HepG2 (cell line): ENCODE measurements at regions not wholly inside any gene's neighbourhood (a gene's known extent, or its start where the extent isn't known, plus 50 kb on each side); places are given as distances from the start of the nearest gene placed in this dataset.

ENCODE experiments used
- CEBPZ ChIP-seq: IDR thresholded peaks from 2 replicates; pipeline ENCODE4 v1.6.1; 2012; ENCODE audit warnings: low read length, improper control_type of control experiment
- IKZF1 ChIP-seq: fragments of 450-650 bp; IDR thresholded peaks from 2 replicates; pipeline ENCODE4 v1.7.1; 2016
- KDM1A ChIP-seq: IDR thresholded peaks from 2 replicates; pipeline ENCODE4 v1.6.1; 2016; ENCODE audit warnings: missing compliant biosample characterization
- MNT ChIP-seq: fragments of 450-650 bp; IDR thresholded peaks from 2 replicates; pipeline ENCODE4 v1.6.1; 2016
- NONO ChIP-seq, 2 experiments: fragments of 450-650 bp in 1 of 2; sonication (generic) in 1 of 2; formaldehyde crosslinking in 1 of 2; IDR thresholded peaks in 1 of 2; conservative IDR thresholded peaks in 1 of 2; 2 replicates each; pipeline versions ENCODE4 v1.6.1 to v1.8.0; 2017 to 2022; ENCODE audit warnings: mild to moderate bottlenecking in 1 of 2, missing genetic modification reagents in 1 of 2, moderate library complexity in 1 of 2
- POLR2AphosphoS2 ChIP-seq: IDR thresholded peaks from 2 replicates; pipeline ENCODE4 v1.6.1; 2011; ENCODE audit warnings: low read depth, low read length, improper control_type of control experiment
- RBAK ChIP-seq: sonication (generic); formaldehyde crosslinking; IDR thresholded peaks from 2 replicates; pipeline ENCODE4 v1.5.1; 2020; ENCODE audit warnings: mild to moderate bottlenecking, missing genetic modification reagents
- RBFOX2 ChIP-seq: fragments of 200-400 bp; formaldehyde crosslinking; IDR thresholded peaks from 2 replicates; pipeline ENCODE4 v1.6.1; 2017; ENCODE audit warnings: low read depth, mild to moderate bottlenecking, low read length
- SALL1 ChIP-seq: sonication (generic); formaldehyde crosslinking; IDR thresholded peaks from 2 replicates; pipeline ENCODE4 v1.8.0; 2022; ENCODE audit warnings: mild to moderate bottlenecking, missing genetic modification reagents
- ZC3H13 ChIP-seq: sonication (generic); formaldehyde crosslinking; IDR thresholded peaks from 2 replicates; pipeline ENCODE4 v1.8.1; 2023; ENCODE audit warnings: mild to moderate bottlenecking, missing genetic modification reagents, moderate library complexity
- ZFP91 ChIP-seq: sonication (generic); formaldehyde crosslinking; IDR thresholded peaks from 2 replicates; pipeline ENCODE4 v1.9.0; 2022; ENCODE audit warnings: missing genetic modification reagents, mild to moderate bottlenecking, borderline replicate concordance
- ZNF121 ChIP-seq: sonication (generic); formaldehyde crosslinking; IDR thresholded peaks from 2 replicates; pipeline ENCODE4 v1.5.0; 2020; ENCODE audit warnings: mild to moderate bottlenecking, missing genetic modification reagents
- ZNF766 ChIP-seq: sonication (generic); formaldehyde crosslinking; IDR thresholded peaks from 2 replicates; pipeline ENCODE4 v1.5.0; 2020; ENCODE audit warnings: missing genetic modification reagents, borderline replicate concordance
- ZNF768 ChIP-seq: sonication (generic); formaldehyde crosslinking; IDR thresholded peaks from 2 replicates; pipeline ENCODE4 v1.4.0; 2020; ENCODE audit warnings: missing genetic modification reagents

- TF ChIP-seq ZFP91 (CRISPR knock-in tag) (0 out of 2 replicates have a peak, but pooled peaks have one; percentile 20), ZNF766 (CRISPR knock-in tag) (no peak), ZC3H13 (CRISPR knock-in tag) (no peak), ZNF768 (no peak), MNT (0 out of 2 replicates have a peak, but pooled peaks have one; percentile 1), POLR2AphosphoS2 (no peak), NONO (IDR thresholded peaks at IDR 0.05) (no peak), NONO (CRISPR knock-in tag; conservative IDR thresholded peaks at IDR 0.05) (0 out of 2 replicates have a peak, but pooled peaks have one; percentile 18), CEBPZ (no peak), ZNF121 (CRISPR knock-in tag) (no peak), KDM1A (CRISPR knock-in tag) (no peak), RBFOX2 (0 out of 2 replicates have a peak, but pooled peaks have one; percentile 13), RBAK (no peak), IKZF1 (0 out of 2 replicates have a peak, but pooled peaks have one; percentile 22), SALL1 (CRISPR knock-in tag) (0 out of 2 replicates have a peak, but pooled peaks have one; percentile 15)
Observed at GRCh38 chr9:129498451-129499384, 122.2 kb downstream of the C9orf50 start (continued).
